ENCODE measurements at regions not wholly inside any gene's neighbourhood (a gene's known extent, or its start where the extent isn't known, plus 50 kb on each side); places are given as distances from the start of the nearest gene placed in this dataset.
"Not testable (repeated sequence)": the region's sequence is repeated elsewhere in the genome, so short reads cannot be mapped to it uniquely, and the experiment has no call there.

- DNase-seq (ENCODE audit: extremely low read depth in 1 of 2, low read depth in 1 of 2) = not testable (repeated sequence)
Measured at GRCh38 chr7:56466607-56467525, 350.6 kb upstream of the NUPR2 start.

GRCh38 chr7:56449762-56450161, 333.5 kb upstream of the NUPR2 start:
- DNase-seq (ENCODE audit: extremely low read depth in 1 of 2, low read depth in 1 of 2) = no peak

- no peak for DNase-seq (ENCODE audit: extremely low read depth in 1 of 2, low read depth in 1 of 2)
Measured at GRCh38 chr7:56447864-56448693, 331.9 kb upstream of the NUPR2 start.

- DNase-seq (ENCODE audit: extremely low read depth in 1 of 2, low read depth in 1 of 2) = not testable (repeated sequence)
Measured at GRCh38 chr7:56420528-56420927, 304.3 kb upstream of the NUPR2 start.

GRCh38 chr7:56375173-56375572, 259.0 kb upstream of the NUPR2 start:
- DNase-seq (ENCODE audit: extremely low read depth in 1 of 2, low read depth in 1 of 2) = no peak

GRCh38 chr7:56374666-56375065, 258.4 kb upstream of the NUPR2 start:
- not testable (repeated sequence) for DNase-seq (ENCODE audit: extremely low read depth in 1 of 2, low read depth in 1 of 2)

- peak in 1 of 2 donors; percentile 29 for DNase-seq (ENCODE audit: extremely low read depth in 1 of 2, low read depth in 1 of 2)
Measured at GRCh38 chr7:56373314-56373713, 257.1 kb upstream of the NUPR2 start.

GRCh38 chr7:56371792-56372191, 255.6 kb upstream of the NUPR2 start:
- not testable (repeated sequence) for DNase-seq (ENCODE audit: extremely low read depth in 1 of 2, low read depth in 1 of 2)

GRCh38 chr7:56370208-56370872, 254.1 kb upstream of the NUPR2 start:
- not testable (repeated sequence) for DNase-seq (ENCODE audit: extremely low read depth in 1 of 2, low read depth in 1 of 2)

GRCh38 chr7:56367914-56368313, 251.7 kb upstream of the NUPR2 start:
- not testable (repeated sequence) for DNase-seq (ENCODE audit: extremely low read depth in 1 of 2, low read depth in 1 of 2)

- not testable (repeated sequence) for DNase-seq (ENCODE audit: extremely low read depth in 1 of 2, low read depth in 1 of 2)
Measured at GRCh38 chr7:56367411-56367810, 251.2 kb upstream of the NUPR2 start.

- not testable (repeated sequence) for DNase-seq (ENCODE audit: extremely low read depth in 1 of 2, low read depth in 1 of 2)
Measured at GRCh38 chr7:56366701-56367100, 250.5 kb upstream of the NUPR2 start.

GRCh38 chr7:56352576-56352975, 236.4 kb upstream of the NUPR2 start:
- not testable (repeated sequence) for DNase-seq (ENCODE audit: extremely low read depth in 1 of 2, low read depth in 1 of 2)

- DNase-seq (ENCODE audit: extremely low read depth in 1 of 2, low read depth in 1 of 2) = not testable (repeated sequence)
Measured at GRCh38 chr7:56351181-56351580, 235.0 kb upstream of the NUPR2 start.

- not testable (repeated sequence) for DNase-seq (ENCODE audit: extremely low read depth in 1 of 2, low read depth in 1 of 2)
Measured at GRCh38 chr7:56348311-56348710, 232.1 kb upstream of the NUPR2 start.

- DNase-seq (ENCODE audit: extremely low read depth in 1 of 2, low read depth in 1 of 2) = not testable (repeated sequence)
Measured at GRCh38 chr7:56328327-56328726, 212.1 kb upstream of the NUPR2 start.

- no peak for DNase-seq (ENCODE audit: extremely low read depth in 1 of 2, low read depth in 1 of 2)
Measured at GRCh38 chr7:56290548-56290947, 174.3 kb upstream of the NUPR2 start.

GRCh38 chr7:56287429-56288138, 171.4 kb upstream of the NUPR2 start:
- no peak for DNase-seq (ENCODE audit: extremely low read depth in 1 of 2, low read depth in 1 of 2)

- DNase-seq (ENCODE audit: extremely low read depth in 1 of 2, low read depth in 1 of 2) = no peak
Measured at GRCh38 chr7:56256108-56256507, 139.9 kb upstream of the NUPR2 start.

GRCh38 chr7:56250135-56250534, 133.9 kb upstream of the NUPR2 start:
- DNase-seq (ENCODE audit: extremely low read depth in 1 of 2, low read depth in 1 of 2) = no peak
